ENCODE measurements at regions not wholly inside any gene's neighbourhood (a gene's known extent, or its start where the extent isn't known, plus 50 kb on each side); places are given as distances from the start of the nearest gene placed in this dataset.

GRCh38 chr10:4532976-4533375, 293.0 kb upstream of the AKR1E2 start (continued):
- TF ChIP-seq CTCF (IDR thresholded peaks at IDR 0.05; ENCODE audit: low read depth, low read length, missing input control), result no peak
- no peak for TF ChIP-seq HNF4A (conservative IDR thresholded peaks at IDR 0.05)

- no peak overlapping the region for H3K27ac ChIP-seq (ENCODE audit: low read depth in 1 of 2, low read length in 2 of 2)
- no peaks in the 10 kb centered on the region for H3K36me3 ChIP-seq (ENCODE audit: control insufficient read depth in 4 of 4, insufficient read depth in 3 of 4, low read depth in 1 of 4, low read length in 3 of 4)
- no peak overlapping the region for H3K4me3 ChIP-seq (ENCODE audit: low read depth in 1 of 3, low read length in 3 of 3)
- no peaks in the 10 kb centered on the region for H3K4me1 ChIP-seq (ENCODE audit: control insufficient read depth in 4 of 4, insufficient read depth in 4 of 4, low read length in 3 of 4)
- TF ChIP-seq ZBTB33 (IDR thresholded peaks at IDR 0.05) (no peak), FOXA1 (IDR thresholded peaks at IDR 0.05) (no peak), TAF1 (conservative IDR thresholded peaks at IDR 0.05) (no peak), EGR1 (IDR thresholded peaks at IDR 0.05; ENCODE audit: low read depth in 2 of 2) (no peak), YY1 (IDR thresholded peaks at IDR 0.05) (no peak), HNF4A (conservative IDR thresholded peaks at IDR 0.05) (no peak), RAD21 (IDR thresholded peaks at IDR 0.05) (no peak), NR2F2 (IDR thresholded peaks at IDR 0.05) (no peak), ATF3 (IDR thresholded peaks at IDR 0.05) (no peak), MAX (IDR thresholded peaks at IDR 0.05) (no peak), FOXA2 (IDR thresholded peaks at IDR 0.05) (no peak), SP1 (IDR thresholded peaks at IDR 0.05) (no peak), RXRA (IDR thresholded peaks at IDR 0.05) (no peak)
- DNase-seq (ENCODE audit: low spot score), result no peak
- H3K9me3 ChIP-seq (ENCODE audit: control insufficient read depth in 4 of 4, low read length in 3 of 4), result peaks cover 0 to 2% (median 0%) of the 10 kb centered on the region in 4 donors
- no peak overlapping the region for H3K9ac ChIP-seq (ENCODE audit: low read depth in 1 of 2, low read length in 2 of 2)
- 58% methylated on average over 3 of the region's 3 CpGs for WGBS
- no peaks in the 10 kb centered on the region for H3K27me3 ChIP-seq (ENCODE audit: control insufficient read depth in 4 of 4, insufficient read depth in 4 of 4, low read length in 3 of 4)
These were observed 293.5 kb upstream of the AKR1E2 start for GRCh38 chr10:4532467-4532866.

- Histone ChIP-seq H3K4me1 (ENCODE audit: control insufficient read depth in 4 of 4, insufficient read depth in 4 of 4, low read length in 3 of 4) (no peaks in the 10 kb centered on the region), H3K9ac (ENCODE audit: low read depth in 1 of 2, low read length in 2 of 2) (no peak overlapping the region), H3K4me3 (ENCODE audit: low read depth in 1 of 3, low read length in 3 of 3) (no peak overlapping the region), H3K27me3 (ENCODE audit: control insufficient read depth in 4 of 4, insufficient read depth in 4 of 4, low read length in 3 of 4) (no peaks in the 10 kb centered on the region), H3K9me3 (ENCODE audit: control insufficient read depth in 4 of 4, low read length in 3 of 4) (no peaks in the 10 kb centered on the region), H3K27ac (ENCODE audit: low read depth in 1 of 2, low read length in 2 of 2) (no peak overlapping the region), H3K36me3 (ENCODE audit: control insufficient read depth in 4 of 4, insufficient read depth in 3 of 4, low read depth in 1 of 4, low read length in 3 of 4) (no peaks in the 10 kb centered on the region)
- 45% methylated on average over 1 of the region's 1 CpG for WGBS
- no peak for DNase-seq (ENCODE audit: low spot score)
- TF ChIP-seq YY1 (IDR thresholded peaks at IDR 0.05) (no peak), RXRA (IDR thresholded peaks at IDR 0.05) (no peak), HNF4A (conservative IDR thresholded peaks at IDR 0.05) (no peak), ZBTB33 (IDR thresholded peaks at IDR 0.05) (no peak), HNF4G (IDR thresholded peaks at IDR 0.05) (no peak), TAF1 (conservative IDR thresholded peaks at IDR 0.05) (no peak), REST (IDR thresholded peaks at IDR 0.05) (no peak), NR2F2 (IDR thresholded peaks at IDR 0.05) (no peak), JUND (IDR thresholded peaks at IDR 0.05) (no peak), RAD21 (IDR thresholded peaks at IDR 0.05) (no peak), CTCF (IDR thresholded peaks at IDR 0.05; ENCODE audit: low read depth, low read length, missing input control) (no peak), ATF3 (IDR thresholded peaks at IDR 0.05) (no peak), EGR1 (IDR thresholded peaks at IDR 0.05; ENCODE audit: low read depth in 2 of 2) (no peak)
These were observed 294.0 kb upstream of the AKR1E2 start for GRCh38 chr10:4532011-4532410.

Measured in liver (tissue), 8 donors.